IPS-NIHi7 (cell line): ENCODE measurements at regions not wholly inside any gene's neighbourhood (a gene's known extent, or its start where the extent isn't known, plus 50 kb on each side); places are given as distances from the start of the nearest gene placed in this dataset.

Experiments used
- DNase-seq: peaks from one replicate; pipeline ENCODE4 v3.0.0; 2012; ENCODE audit warnings: mixed read lengths; ENCODE audit errors: extremely low spot score

GRCh38 chr11:116302756-116303155, 470.0 kb downstream of the BUD13 start:
- DNase-seq, result no peak

GRCh38 chr11:116301141-116301540, 471.6 kb downstream of the BUD13 start:
- DNase-seq, result no peak

GRCh38 chr11:116300232-116300631, 472.6 kb downstream of the BUD13 start:
- no peak for DNase-seq

- DNase-seq, result no peak
Observed at GRCh38 chr11:116294630-116295029, 478.2 kb downstream of the BUD13 start.

GRCh38 chr11:116287866-116288265, 484.9 kb downstream of the BUD13 start:
- DNase-seq, result no peak

GRCh38 chr11:116285026-116285425, 487.8 kb downstream of the BUD13 start:
- DNase-seq, result no peak

GRCh38 chr11:116283300-116283699, 489.5 kb downstream of the BUD13 start:
- no peak for DNase-seq

GRCh38 chr11:116282481-116282880, 490.3 kb downstream of the BUD13 start:
- DNase-seq, result no peak

- DNase-seq, result peak; percentile 38
Observed at GRCh38 chr11:116281173-116282160, 491.3 kb downstream of the BUD13 start.

- no peak for DNase-seq
Observed at GRCh38 chr11:116279511-116279910, 493.3 kb downstream of the BUD13 start.

GRCh38 chr11:116278076-116278475, 494.7 kb downstream of the BUD13 start:
- no peak for DNase-seq

- DNase-seq, result peak; percentile 90
Observed at GRCh38 chr11:116276051-116277044, 496.4 kb downstream of the BUD13 start.

- no peak for DNase-seq
Observed at GRCh38 chr11:116275635-116276034, 497.2 kb downstream of the BUD13 start.

- no peak for DNase-seq
Observed at GRCh38 chr11:116274521-116274920, 498.3 kb downstream of the BUD13 start.

GRCh38 chr11:116272181-116272789, 500.5 kb downstream of the BUD13 start:
- DNase-seq, result peak; percentile 42

- DNase-seq, result no peak
Observed at GRCh38 chr11:116271479-116271878, 501.3 kb downstream of the BUD13 start.

GRCh38 chr11:116267146-116267545, 505.6 kb downstream of the BUD13 start:
- no peak for DNase-seq

- DNase-seq, result peak; percentile 77
Observed at GRCh38 chr11:116263770-116264169, 509.0 kb downstream of the BUD13 start.

GRCh38 chr11:116263019-116263418, 509.8 kb downstream of the BUD13 start:
- DNase-seq, result no peak

- no peak for DNase-seq
Observed at GRCh38 chr11:116262370-116262769, 510.4 kb downstream of the BUD13 start.

- no peak for DNase-seq
Observed at GRCh38 chr11:116261606-116262005, 511.2 kb downstream of the BUD13 start.

- DNase-seq, result no peak
Observed at GRCh38 chr11:116258821-116259220, 514.0 kb downstream of the BUD13 start.
